Caco-2 (cell line): ENCODE measurements at regions not wholly inside any gene's neighbourhood (a gene's known extent, or its start where the extent isn't known, plus 50 kb on each side); places are given as distances from the start of the nearest gene placed in this dataset.

ENCODE experiments used
- BruUV-seq: library from RNA; stranded (reverse); fragments of 400-500 nt; replicated peaks from 2 replicates; lab custom pipeline; 2021; lab: Mats Ljungman, UMichigan
- CTCF ChIA-PET: fragments of 300-600 bp; sonication (Branson Sonifier 250); formaldehyde crosslinking; loops from one replicate; lab custom pipeline; 2022; ENCODE audit warnings: antibody characterized with exemption; lab: Charles Lee
- POLR2A ChIA-PET: fragments of 300-600 bp; sonication (Branson Sonifier 250); formaldehyde crosslinking; loops from one replicate; lab custom pipeline; 2022; ENCODE audit warnings: antibody characterized with exemption; lab: Charles Lee
- DNase-seq, 2 experiments: peaks; one replicate each; pipeline versions ENCODE4 v3.0.0 to v3.0.0-alpha.2; 2020 to 2022
- H3K27me3 ChIP-seq: replicated peaks from 2 replicates; pipeline ENCODE4 v1.6.0; 2011; ENCODE audit warnings: low read length; ENCODE audit not compliant: control insufficient read depth, insufficient read depth
- H3K36me3 ChIP-seq: 2 replicates; pipeline ENCODE4 v1.5.1; 2011; ENCODE audit warnings: low read length; ENCODE audit not compliant: control insufficient read depth, insufficient read depth
- H3K4me1 ChIP-seq: fragments of 250-450 bp; sonication (Bioruptor Pico); 2 replicates; pipeline ENCODE4 v1.5.1; 2020; ENCODE audit warnings: mild to moderate bottlenecking
- H3K4me3 ChIP-seq: 2 replicates; pipeline ENCODE4 v1.5.1; 2011; ENCODE audit warnings: low read depth, mild to moderate bottlenecking, control low read depth, low read length
- H3K9me3 ChIP-seq: fragments of 250-450 bp; sonication (Bioruptor Pico); 2 replicates; pipeline ENCODE4 v1.5.1; 2020; ENCODE audit warnings: mild to moderate bottlenecking, moderate library complexity
- H3K27ac Mint-ChIP-seq: one replicate; pipeline ENCODE4 v1.8.0; 2022; ENCODE audit warnings: mixed read lengths; ENCODE audit not compliant: unreplicated experiment
- H3K27me3 Mint-ChIP-seq: one replicate; pipeline ENCODE4 v1.8.0; 2022; ENCODE audit warnings: mixed read lengths; ENCODE audit not compliant: insufficient read depth, unreplicated experiment
- H3K36me3 Mint-ChIP-seq: one replicate; pipeline ENCODE4 v1.8.0; 2022; ENCODE audit warnings: mild to moderate bottlenecking, mixed read lengths; ENCODE audit not compliant: insufficient read depth, unreplicated experiment
- H3K4me1 Mint-ChIP-seq: one replicate; pipeline ENCODE4 v1.8.0; 2022; ENCODE audit warnings: low read depth, mixed read lengths; ENCODE audit not compliant: unreplicated experiment
- H3K4me3 Mint-ChIP-seq: one replicate; pipeline ENCODE4 v1.8.0; 2022; ENCODE audit warnings: mild to moderate bottlenecking, moderate library complexity, mixed read lengths; ENCODE audit not compliant: unreplicated experiment
- H3K9me3 Mint-ChIP-seq: one replicate; pipeline ENCODE4 v1.8.0; 2022; ENCODE audit warnings: mixed read lengths; ENCODE audit not compliant: unreplicated experiment
- CTCF ChIP-seq, 2 experiments: fragments of 200-600 bp in 1 of 2; IDR thresholded peaks; 1 replicate in 1 of 2; 2 replicates in 1 of 2; pipeline versions ENCODE4 v1.5.1 to v1.8.0; 2011 to 2022; ENCODE audit warnings: antibody characterized with exemption in 1 of 2, control low read depth in 1 of 2, inconsistent platforms in 1 of 2, low read depth in 1 of 2, low read length in 1 of 2, mild to moderate bottlenecking in 1 of 2, moderate library complexity in 1 of 2; ENCODE audit not compliant: insufficient read depth in 1 of 2, severe bottlenecking in 1 of 2, unreplicated experiment in 1 of 2
- intact Hi-C: fragments of 100-400 bp; cut with micrococcal nuclease; formaldehyde crosslinking; loops from one replicate; pipeline ENCODE4 v1.10.0; 2022; ENCODE audit not compliant: unreplicated experiment

GRCh38 chr1:191125950-191126349 lies 648.3 kb upstream of the BRINP3 start:
- H3K4me1 ChIP-seq, result no peaks in the 10 kb centered on the region
- Mint-ChIP-seq H3K27me3 (no peaks in the 10 kb centered on the region), H3K4me1 (no peaks in the 10 kb centered on the region), H3K36me3 (no peaks in the 10 kb centered on the region), H3K4me3 (no peak overlapping the region), H3K27ac (no peak overlapping the region), H3K9me3 (no peaks in the 10 kb centered on the region)
- no peaks in the 10 kb centered on the region for H3K36me3 ChIP-seq
- no peak overlapping the region for H3K4me3 ChIP-seq
- H3K9me3 ChIP-seq, result no peaks in the 10 kb centered on the region
- POLR2A ChIA-PET, result no interaction called here
- no peak for DNase-seq
- no peak for TF ChIP-seq CTCF (IDR thresholded peaks at IDR 0.05; ENCODE audit: insufficient read depth in 1 of 2, low read depth in 1 of 2, low read length in 1 of 2, severe bottlenecking in 1 of 2, unreplicated experiment in 1 of 2)
- CTCF ChIA-PET, result no interaction called here
- intact Hi-C loops, result loop anchor here (5.0 kb wide), 1 partner anchor 494 kb away; no protein-coding TSS in a partner anchor
- no TSS peak for BruUV-seq
- no peaks in the 10 kb centered on the region for H3K27me3 ChIP-seq

GRCh38 chr1:191134796-191135195 lies 657.1 kb upstream of the BRINP3 start:
- POLR2A ChIA-PET, result interaction anchor here (0.6 kb wide), 1 partner anchor 24 kb away, joined by 3 read pairs; no protein-coding TSS in a partner anchor
- no peak for TF ChIP-seq CTCF (IDR thresholded peaks at IDR 0.05; ENCODE audit: insufficient read depth in 1 of 2, low read depth in 1 of 2, low read length in 1 of 2, severe bottlenecking in 1 of 2, unreplicated experiment in 1 of 2)
- Histone ChIP-seq H3K4me1 (no peaks in the 10 kb centered on the region), H3K4me3 (no peak overlapping the region), H3K36me3 (no peaks in the 10 kb centered on the region), H3K27me3 (no peaks in the 10 kb centered on the region), H3K9me3 (no peaks in the 10 kb centered on the region)
- intact Hi-C loops, result no loop called here
- Mint-ChIP-seq H3K27ac (no peak overlapping the region), H3K27me3 (no peaks in the 10 kb centered on the region), H3K9me3 (no peaks in the 10 kb centered on the region), H3K36me3 (no peaks in the 10 kb centered on the region), H3K4me3 (no peak overlapping the region), H3K4me1 (no peaks in the 10 kb centered on the region)
- no peak for DNase-seq
- CTCF ChIA-PET, result no interaction called here
- no TSS peak for BruUV-seq

- Mint-ChIP-seq H3K27ac (no peak overlapping the region), H3K36me3 (no peaks in the 10 kb centered on the region), H3K4me3 (no peak overlapping the region), H3K4me1 (no peaks in the 10 kb centered on the region), H3K9me3 (no peaks in the 10 kb centered on the region), H3K27me3 (no peaks in the 10 kb centered on the region)
- Histone ChIP-seq H3K27me3 (no peaks in the 10 kb centered on the region), H3K36me3 (no peaks in the 10 kb centered on the region), H3K4me3 (no peak overlapping the region), H3K9me3 (no peaks in the 10 kb centered on the region), H3K4me1 (no peaks in the 10 kb centered on the region)
- ChIA-PET POLR2A (no interaction called here), CTCF (no interaction called here)
- no peak for DNase-seq
- no TSS peak for BruUV-seq
- no peak for TF ChIP-seq CTCF (IDR thresholded peaks at IDR 0.05; ENCODE audit: insufficient read depth in 1 of 2, low read depth in 1 of 2, low read length in 1 of 2, severe bottlenecking in 1 of 2, unreplicated experiment in 1 of 2)
- intact Hi-C loops, result no loop called here
Observed at GRCh38 chr1:191140038-191140437, 662.4 kb upstream of the BRINP3 start.
